NCI-H1436 (cell line): ENCODE measurements at regions not wholly inside any gene's neighbourhood (a gene's known extent, or its start where the extent isn't known, plus 50 kb on each side); places are given as distances from the start of the nearest gene placed in this dataset.

Experiments used
- DNase-seq: peaks from one replicate; lab custom pipeline; 2025; lab: John Stamatoyannopoulos, UW

DNA sequence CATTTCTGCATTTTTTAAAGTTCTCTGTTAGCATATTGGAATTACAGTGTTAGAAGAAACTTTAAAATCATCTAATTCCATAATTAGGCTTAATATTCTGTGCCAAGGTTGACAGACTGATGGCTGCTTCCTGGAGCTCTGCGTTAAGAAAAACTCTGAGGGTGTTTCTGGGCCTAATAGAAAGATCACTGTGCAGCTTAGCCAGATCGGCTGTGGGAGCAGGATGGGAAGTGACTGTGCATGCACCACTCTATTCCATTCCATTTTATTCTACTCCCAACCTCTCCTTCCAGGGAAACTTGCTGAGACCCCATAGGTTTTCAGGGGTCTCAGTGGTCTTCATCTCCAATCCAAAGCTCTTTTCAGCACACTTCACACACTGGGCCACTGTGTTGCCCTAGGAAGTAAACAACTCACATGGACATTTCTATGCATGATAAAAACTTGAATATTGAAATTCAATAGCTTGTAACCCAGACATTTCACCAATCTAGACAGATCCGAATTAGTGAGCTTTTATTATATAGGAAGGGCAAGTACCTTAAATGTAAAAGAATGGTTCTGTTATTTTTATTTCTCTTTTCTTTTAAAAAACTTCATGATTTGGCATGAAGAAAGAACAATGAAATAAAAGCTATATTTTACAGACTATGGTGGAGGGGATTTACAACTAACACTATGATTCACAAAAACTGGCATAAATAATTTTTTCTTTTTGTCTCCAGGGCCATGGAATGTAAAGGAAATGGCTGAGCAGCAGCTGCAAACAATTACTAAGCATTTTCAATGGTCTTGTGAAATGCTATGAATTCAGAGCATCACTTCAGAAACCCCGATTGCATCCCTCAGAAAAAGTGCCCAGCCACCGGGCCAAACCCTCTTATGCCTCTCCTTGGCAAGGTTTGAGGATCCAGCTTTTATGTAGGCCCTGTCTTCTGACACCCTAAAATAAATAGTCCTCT, 51.4 kb upstream of the DAB2 start:
- DNase-seq = no peak

DNA sequence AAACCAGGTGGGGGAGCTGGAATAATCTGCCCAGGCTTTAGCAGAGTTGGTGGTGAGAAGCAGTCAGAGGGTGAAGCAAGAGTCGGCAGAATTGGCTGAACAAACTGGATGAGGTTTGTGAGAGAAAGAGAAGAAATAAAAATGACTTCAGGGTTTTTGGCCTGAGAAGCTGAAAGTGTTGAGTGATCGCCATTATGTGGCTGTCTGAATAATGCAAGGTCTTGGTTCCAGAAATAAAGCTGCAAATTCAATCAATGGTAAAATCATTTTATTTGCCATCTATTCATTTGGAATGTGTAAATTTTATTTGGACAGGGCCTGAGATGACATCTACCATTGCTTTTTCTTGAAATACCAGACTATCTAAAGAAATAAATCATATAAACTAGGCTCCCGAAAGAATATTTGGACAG, 50.4 kb upstream of the DAB2 start:
- no peak for DNase-seq
